Fibroblast of lung (primary cell): ENCODE measurements at regions not wholly inside any gene's neighbourhood (a gene's known extent, or its start where the extent isn't known, plus 50 kb on each side); places are given as distances from the start of the nearest gene placed in this dataset.

Source experiments
- CTCF ChIP-seq, 2 donors: IDR thresholded peaks in 1 of 2; conservative IDR thresholded peaks in 1 of 2; 1 replicate in 1 of 2; 2 replicates in 1 of 2; pipeline ENCODE4 v1.5.1; 2011 to 2012; ENCODE audit warnings: low read length in 2 of 2, control low read depth in 1 of 2, inconsistent platforms in 1 of 2, low read depth in 1 of 2, mild to moderate bottlenecking in 1 of 2
- EZH2 ChIP-seq: IDR thresholded peaks from 2 replicates; pipeline ENCODE4 v1.5.1; 2012; ENCODE audit warnings: low read length, control low read depth, mild to moderate bottlenecking; ENCODE audit errors: missing control alignments

- TF ChIP-seq CTCF (conservative IDR thresholded peaks at IDR 0.05 in 1 of 2, IDR thresholded peaks at IDR 0.05 in 1 of 2; ENCODE audit: low read depth in 1 of 2, low read length in 2 of 2): no peak
- TF ChIP-seq EZH2: no peak
These were observed 291.7 kb upstream of the RRP15 start for GRCh38 chr1:217993439-217993838.
